ENCODE measurements at regions not wholly inside any gene's neighbourhood (a gene's known extent, or its start where the extent isn't known, plus 50 kb on each side); places are given as distances from the start of the nearest gene placed in this dataset.

GRCh38 chr2:220162320-220162719 is 534.9 kb downstream of the SLC4A3 start:
- no peaks in the 10 kb centered on the region for H3K27me3 ChIP-seq (ENCODE audit: control insufficient read depth, insufficient read depth, low read length)
- no peak overlapping the region for H3K4me3 ChIP-seq (ENCODE audit: low read depth, low read length)
- no peak for DNase-seq (ENCODE audit: low read depth)
- TF ChIP-seq CTCF (IDR thresholded peaks at IDR 0.05; ENCODE audit: insufficient read depth, low read length, poor library complexity, severe bottlenecking): no peak
- H3K36me3 ChIP-seq (ENCODE audit: control insufficient read depth, insufficient read depth, low read length): no peaks in the 10 kb centered on the region

GRCh38 chr2:220163486-220163885 is 536.1 kb downstream of the SLC4A3 start:
- Histone ChIP-seq H3K4me3 (ENCODE audit: low read depth, low read length) (no peak overlapping the region), H3K27me3 (ENCODE audit: control insufficient read depth, insufficient read depth, low read length) (no peaks in the 10 kb centered on the region), H3K36me3 (ENCODE audit: control insufficient read depth, insufficient read depth, low read length) (no peaks in the 10 kb centered on the region)
- TF ChIP-seq CTCF (IDR thresholded peaks at IDR 0.05; ENCODE audit: insufficient read depth, low read length, poor library complexity, severe bottlenecking): no peak
- DNase-seq (ENCODE audit: low read depth): no peak

GRCh38 chr2:220165401-220165800 is 538.0 kb downstream of the SLC4A3 start:
- no peaks in the 10 kb centered on the region for H3K27me3 ChIP-seq (ENCODE audit: control insufficient read depth, insufficient read depth, low read length)
- TF ChIP-seq CTCF (IDR thresholded peaks at IDR 0.05; ENCODE audit: insufficient read depth, low read length, poor library complexity, severe bottlenecking): no peak
- DNase-seq (ENCODE audit: low read depth): no peak
- H3K36me3 ChIP-seq (ENCODE audit: control insufficient read depth, insufficient read depth, low read length): no peaks in the 10 kb centered on the region
- H3K4me3 ChIP-seq (ENCODE audit: low read depth, low read length): no peak overlapping the region

- Histone ChIP-seq H3K36me3 (ENCODE audit: control insufficient read depth, insufficient read depth, low read length) (no peaks in the 10 kb centered on the region), H3K27me3 (ENCODE audit: control insufficient read depth, insufficient read depth, low read length) (no peaks in the 10 kb centered on the region), H3K4me3 (ENCODE audit: low read depth, low read length) (no peak overlapping the region)
- DNase-seq (ENCODE audit: low read depth): no peak
- TF ChIP-seq CTCF (IDR thresholded peaks at IDR 0.05; ENCODE audit: insufficient read depth, low read length, poor library complexity, severe bottlenecking): no peak
Measured at GRCh38 chr2:220166616-220167015, 539.2 kb downstream of the SLC4A3 start.

- Histone ChIP-seq H3K4me3 (ENCODE audit: low read depth, low read length) (no peak overlapping the region), H3K36me3 (ENCODE audit: control insufficient read depth, insufficient read depth, low read length) (no peaks in the 10 kb centered on the region), H3K27me3 (ENCODE audit: control insufficient read depth, insufficient read depth, low read length) (no peaks in the 10 kb centered on the region)
- no peak for DNase-seq (ENCODE audit: low read depth)
- TF ChIP-seq CTCF (IDR thresholded peaks at IDR 0.05; ENCODE audit: insufficient read depth, low read length, poor library complexity, severe bottlenecking): no peak
Measured at GRCh38 chr2:220167956-220168355, 540.5 kb downstream of the SLC4A3 start.

GRCh38 chr2:220168891-220169546 is 541.6 kb downstream of the SLC4A3 start:
- no peak for TF ChIP-seq CTCF (IDR thresholded peaks at IDR 0.05; ENCODE audit: insufficient read depth, low read length, poor library complexity, severe bottlenecking)
- DNase-seq (ENCODE audit: low read depth): no peak
- no peaks in the 10 kb centered on the region for H3K36me3 ChIP-seq (ENCODE audit: control insufficient read depth, insufficient read depth, low read length)
- H3K27me3 ChIP-seq (ENCODE audit: control insufficient read depth, insufficient read depth, low read length): no peaks in the 10 kb centered on the region
- H3K4me3 ChIP-seq (ENCODE audit: low read depth, low read length): no peak overlapping the region

All from kidney epithelial cell (primary cell).